ENCODE measurements at regions not wholly inside any gene's neighbourhood (a gene's known extent, or its start where the extent isn't known, plus 50 kb on each side); places are given as distances from the start of the nearest gene placed in this dataset.
"Not testable (repeated sequence)": the region's sequence is repeated elsewhere in the genome, so short reads cannot be mapped to it uniquely, and the experiment has no call there.

- DNase-seq (ENCODE audit: low spot score); intact Hi-C loops (cut with DNase I): not testable (repeated sequence)
Measured at GRCh38 chr16:32861476-32862201, 185.7 kb upstream of the TP53TG3 start.

- DNase-seq (ENCODE audit: low spot score); intact Hi-C loops (cut with DNase I): not testable (repeated sequence)
Measured at GRCh38 chr16:32847379-32847778, 171.4 kb upstream of the TP53TG3 start.

- DNase-seq (ENCODE audit: low spot score); intact Hi-C loops (cut with DNase I): not testable (repeated sequence)
Measured at GRCh38 chr16:32845572-32845971, 169.6 kb upstream of the TP53TG3 start.

- DNase-seq (ENCODE audit: low spot score); intact Hi-C loops (cut with DNase I): not testable (repeated sequence)
Measured at GRCh38 chr16:32842844-32843243, 166.9 kb upstream of the TP53TG3 start.

- DNase-seq (ENCODE audit: low spot score); intact Hi-C loops (cut with DNase I): not testable (repeated sequence)
Measured at GRCh38 chr16:32807280-32807679, 131.3 kb upstream of the TP53TG3 start.

GRCh38 chr16:32805639-32806038 lies 129.7 kb upstream of the TP53TG3 start:
- DNase-seq (ENCODE audit: low spot score); intact Hi-C loops (cut with DNase I): not testable (repeated sequence)

All from cardiac septum (tissue), 1 donor.